ENCODE measurements at regions not wholly inside any gene's neighbourhood (a gene's known extent, or its start where the extent isn't known, plus 50 kb on each side); places are given as distances from the start of the nearest gene placed in this dataset.

DNA sequence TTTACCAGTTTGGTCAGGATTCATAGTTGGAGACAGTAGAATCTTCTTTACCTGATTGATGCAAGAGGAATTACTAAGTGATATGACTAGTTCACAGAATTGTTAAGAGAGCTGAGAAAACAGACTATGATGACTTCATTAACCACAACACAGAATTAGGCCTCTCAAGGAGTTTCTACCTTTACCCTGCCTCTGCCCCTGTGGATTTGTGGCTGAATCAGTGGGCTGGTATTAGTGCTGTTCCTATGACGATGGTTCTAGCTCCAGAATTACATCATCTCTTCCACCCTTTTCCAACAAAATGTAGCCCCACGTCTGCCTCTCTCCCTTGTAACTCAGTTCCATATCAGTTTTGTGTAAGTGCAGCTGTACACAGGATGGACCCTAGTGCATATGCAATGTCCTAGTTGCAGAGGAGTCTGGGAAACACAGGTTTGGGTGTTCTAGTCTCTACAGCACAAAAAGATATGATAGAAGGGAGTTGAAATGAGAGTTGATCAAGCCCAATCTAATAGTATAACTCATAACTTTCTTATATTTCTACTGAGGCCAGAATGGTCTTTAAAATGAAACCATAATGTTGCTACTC, 99.3 kb downstream of the ANXA5 start:
- Histone ChIP-seq H3K36me3 (ENCODE audit: control insufficient read depth, insufficient read depth, low read length) (no peaks in the 10 kb centered on the region), H3K27ac (ENCODE audit: extremely low read depth, low read depth, low read length) (no peak overlapping the region), H3K79me2 (ENCODE audit: control insufficient read depth, insufficient read depth, low read length) (no peaks in the 10 kb centered on the region), H3K27me3 (ENCODE audit: control insufficient read depth in 2 of 2, insufficient read depth in 2 of 2, low read length in 2 of 2) (no peaks in the 10 kb centered on the region), H4K20me1 (replicated peaks; ENCODE audit: control insufficient read depth, insufficient read depth, low read length) (no peaks in the 10 kb centered on the region), H3K4me2 (ENCODE audit: insufficient read depth, low read length) (no peak overlapping the region), H3K9me3 (replicated peaks; ENCODE audit: control insufficient read depth, insufficient read depth, low read depth, low read length) (no peaks in the 10 kb centered on the region), H2AFZ (ENCODE audit: low read depth, low read length) (no peak overlapping the region), H3K4me3 (no peak overlapping the region), H3K9ac (ENCODE audit: insufficient read depth in 1 of 2, low read depth in 2 of 2, low read length in 2 of 2) (no peak overlapping the region), H3K4me1 (replicated peaks in 1 of 2; ENCODE audit: control insufficient read depth in 2 of 2, insufficient read depth in 2 of 2, low read length in 2 of 2) (no peaks in the 10 kb centered on the region), H3K9me1 (ENCODE audit: control insufficient read depth, insufficient read depth, low read length) (no peaks in the 10 kb centered on the region)
- FAIRE-seq = no peak
- no TSS peak for BruUV-seq (replicated peaks)
- TF ChIP-seq BRD9 (IDR thresholded peaks at IDR 0.05; ENCODE audit: low read depth, partially characterized antibody) = no peak
- TF ChIP-seq, protein P1, sequence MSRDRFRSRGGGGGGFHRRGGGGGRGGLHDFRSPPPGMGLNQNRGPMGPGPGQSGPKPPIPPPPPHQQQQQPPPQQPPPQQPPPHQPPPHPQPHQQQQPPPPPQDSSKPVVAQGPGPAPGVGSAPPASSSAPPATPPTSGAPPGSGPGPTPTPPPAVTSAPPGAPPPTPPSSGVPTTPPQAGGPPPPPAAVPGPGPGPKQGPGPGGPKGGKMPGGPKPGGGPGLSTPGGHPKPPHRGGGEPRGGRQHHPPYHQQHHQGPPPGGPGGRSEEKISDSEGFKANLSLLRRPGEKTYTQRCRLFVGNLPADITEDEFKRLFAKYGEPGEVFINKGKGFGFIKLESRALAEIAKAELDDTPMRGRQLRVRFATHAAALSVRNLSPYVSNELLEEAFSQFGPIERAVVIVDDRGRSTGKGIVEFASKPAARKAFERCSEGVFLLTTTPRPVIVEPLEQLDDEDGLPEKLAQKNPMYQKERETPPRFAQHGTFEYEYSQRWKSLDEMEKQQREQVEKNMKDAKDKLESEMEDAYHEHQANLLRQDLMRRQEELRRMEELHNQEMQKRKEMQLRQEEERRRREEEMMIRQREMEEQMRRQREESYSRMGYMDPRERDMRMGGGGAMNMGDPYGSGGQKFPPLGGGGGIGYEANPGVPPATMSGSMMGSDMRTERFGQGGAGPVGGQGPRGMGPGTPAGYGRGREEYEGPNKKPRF (IDR thresholded peaks at IDR 0.05; ENCODE audit: low read depth, low read length) = no peak
- TF ChIP-seq, protein P2, sequence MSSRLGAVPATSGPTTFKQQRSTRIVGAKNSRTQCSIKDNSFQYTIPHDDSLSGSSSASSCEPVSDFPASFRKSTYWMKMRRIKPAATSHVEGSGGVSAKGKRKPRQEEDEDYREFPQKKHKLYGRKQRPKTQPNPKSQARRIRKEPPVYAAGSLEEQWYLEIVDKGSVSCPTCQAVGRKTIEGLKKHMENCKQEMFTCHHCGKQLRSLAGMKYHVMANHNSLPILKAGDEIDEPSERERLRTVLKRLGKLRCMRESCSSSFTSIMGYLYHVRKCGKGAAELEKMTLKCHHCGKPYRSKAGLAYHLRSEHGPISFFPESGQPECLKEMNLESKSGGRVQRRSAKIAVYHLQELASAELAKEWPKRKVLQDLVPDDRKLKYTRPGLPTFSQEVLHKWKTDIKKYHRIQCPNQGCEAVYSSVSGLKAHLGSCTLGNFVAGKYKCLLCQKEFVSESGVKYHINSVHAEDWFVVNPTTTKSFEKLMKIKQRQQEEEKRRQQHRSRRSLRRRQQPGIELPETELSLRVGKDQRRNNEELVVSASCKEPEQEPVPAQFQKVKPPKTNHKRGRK (tag; IDR thresholded peaks at IDR 0.05) = no peak
- TF ChIP-seq, protein P3, sequence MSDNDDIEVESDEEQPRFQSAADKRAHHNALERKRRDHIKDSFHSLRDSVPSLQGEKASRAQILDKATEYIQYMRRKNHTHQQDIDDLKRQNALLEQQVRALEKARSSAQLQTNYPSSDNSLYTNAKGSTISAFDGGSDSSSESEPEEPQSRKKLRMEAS (CRISPR knock-in tag; IDR thresholded peaks at IDR 0.05) = no peak
- no peak for TF ChIP-seq HMG20B (CRISPR knock-in tag; IDR thresholded peaks at IDR 0.05)
- TF ChIP-seq, protein P4, sequence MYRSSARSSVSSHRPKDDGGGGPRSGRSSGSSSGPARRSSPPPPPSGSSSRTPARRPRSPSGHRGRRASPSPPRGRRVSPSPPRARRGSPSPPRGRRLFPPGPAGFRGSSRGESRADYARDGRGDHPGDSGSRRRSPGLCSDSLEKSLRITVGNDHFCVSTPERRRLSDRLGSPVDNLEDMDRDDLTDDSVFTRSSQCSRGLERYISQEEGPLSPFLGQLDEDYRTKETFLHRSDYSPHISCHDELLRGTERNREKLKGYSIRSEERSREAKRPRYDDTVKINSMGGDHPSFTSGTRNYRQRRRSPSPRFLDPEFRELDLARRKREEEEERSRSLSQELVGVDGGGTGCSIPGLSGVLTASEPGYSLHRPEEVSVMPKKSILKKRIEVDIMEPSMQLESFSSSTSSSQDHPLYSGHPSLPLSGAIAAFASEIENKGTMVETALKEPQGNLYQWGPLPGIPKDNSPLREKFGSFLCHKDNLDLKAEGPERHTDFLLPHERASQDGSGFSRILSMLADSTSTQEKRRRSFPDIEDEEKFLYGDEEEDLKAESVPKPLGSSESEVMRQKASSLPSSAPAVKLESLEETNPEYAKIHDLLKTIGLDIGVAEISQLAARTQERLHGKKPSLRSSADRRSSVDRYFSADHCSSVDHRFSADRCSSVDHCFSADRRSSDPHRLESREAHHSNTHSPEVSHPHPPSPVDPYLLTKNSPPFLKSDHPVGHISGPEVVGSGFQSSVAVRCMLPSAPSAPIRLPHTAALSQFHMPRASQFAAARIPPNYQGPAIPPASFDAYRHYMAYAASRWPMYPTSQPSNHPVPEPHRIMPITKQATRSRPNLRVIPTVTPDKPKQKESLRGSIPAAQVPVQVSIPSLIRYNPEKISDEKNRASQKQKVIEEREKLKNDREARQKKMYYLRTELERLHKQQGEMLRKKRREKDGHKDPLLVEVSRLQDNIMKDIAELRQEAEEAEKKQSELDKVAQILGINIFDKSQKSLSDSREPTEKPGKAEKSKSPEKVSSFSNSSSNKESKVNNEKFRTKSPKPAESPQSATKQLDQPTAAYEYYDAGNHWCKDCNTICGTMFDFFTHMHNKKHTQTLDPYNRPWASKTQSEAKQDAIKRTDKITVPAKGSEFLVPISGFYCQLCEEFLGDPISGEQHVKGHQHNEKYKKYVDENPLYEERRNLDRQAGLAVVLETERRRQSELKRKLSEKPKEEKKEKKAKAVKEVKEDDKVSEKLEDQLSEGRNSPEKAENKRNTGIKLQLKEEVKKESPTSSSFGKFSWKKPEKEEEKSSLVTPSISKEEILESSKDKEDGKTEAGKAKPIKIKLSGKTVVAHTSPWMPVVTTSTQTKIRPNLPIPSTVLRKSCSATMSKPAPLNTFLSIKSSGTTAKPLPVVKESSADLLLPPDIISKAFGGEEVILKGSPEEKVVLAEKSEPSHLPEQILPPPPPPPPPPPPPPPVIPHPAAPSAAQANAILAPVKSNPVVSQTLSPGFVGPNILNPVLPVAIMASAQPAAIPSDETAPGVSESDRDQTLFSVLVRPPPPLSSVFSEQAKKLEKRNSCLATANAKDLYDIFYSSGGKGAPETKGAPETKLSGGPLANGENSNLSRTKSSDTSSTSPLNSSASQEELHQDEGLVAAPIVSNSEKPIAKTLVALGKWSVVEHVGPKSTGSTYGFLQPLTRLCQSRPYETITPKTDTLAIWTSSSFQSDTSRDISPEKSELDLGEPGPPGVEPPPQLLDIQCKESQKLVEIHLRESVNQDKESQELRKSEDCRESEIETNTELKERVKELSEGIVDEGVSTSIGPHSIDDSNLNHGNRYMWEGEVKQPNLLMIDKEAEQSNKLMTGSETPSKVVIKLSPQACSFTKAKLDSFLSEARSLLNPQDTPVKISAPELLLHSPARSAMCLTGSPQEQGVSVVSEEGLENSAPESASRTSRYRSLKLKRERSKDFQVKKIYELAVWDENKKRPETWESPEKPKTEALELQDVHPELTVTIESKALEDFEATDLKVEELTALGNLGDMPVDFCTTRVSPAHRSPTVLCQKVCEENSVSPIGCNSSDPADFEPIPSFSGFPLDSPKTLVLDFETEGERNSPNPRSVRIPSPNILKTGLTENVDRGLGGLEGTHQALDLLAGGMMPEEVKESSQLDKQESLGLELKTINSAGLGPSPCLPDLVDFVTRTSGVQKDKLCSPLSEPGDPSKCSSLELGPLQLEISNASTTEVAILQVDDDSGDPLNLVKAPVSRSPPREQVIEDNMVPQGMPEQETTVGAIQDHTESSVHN (IDR thresholded peaks at IDR 0.05; ENCODE audit: borderline replicate concordance in 1 of 2, low read depth in 1 of 2) = no peak
- in situ Hi-C loops (cut with MboI) (no loop called here), intact Hi-C loops (cut with micrococcal nuclease) (no loop called here)
- ChIA-PET CTCF (ENCODE audit: low intra/inter-chr PET ratio) (no interaction called here), POLR2A (no interaction called here)
- 0% methylated on average over 2 of the region's 2 CpGs for WGBS (ENCODE audit: insufficient coverage, low coverage, missing lambda C conversion rate)
- ATAC-seq = no peak
- no peak for DNase-seq (ENCODE audit: extremely low read depth in 1 of 4, low spot score in 3 of 4)

Measured in K562 (cell line).